ENCODE measurements at regions not wholly inside any gene's neighbourhood (a gene's known extent, or its start where the extent isn't known, plus 50 kb on each side); places are given as distances from the start of the nearest gene placed in this dataset.

DNA sequence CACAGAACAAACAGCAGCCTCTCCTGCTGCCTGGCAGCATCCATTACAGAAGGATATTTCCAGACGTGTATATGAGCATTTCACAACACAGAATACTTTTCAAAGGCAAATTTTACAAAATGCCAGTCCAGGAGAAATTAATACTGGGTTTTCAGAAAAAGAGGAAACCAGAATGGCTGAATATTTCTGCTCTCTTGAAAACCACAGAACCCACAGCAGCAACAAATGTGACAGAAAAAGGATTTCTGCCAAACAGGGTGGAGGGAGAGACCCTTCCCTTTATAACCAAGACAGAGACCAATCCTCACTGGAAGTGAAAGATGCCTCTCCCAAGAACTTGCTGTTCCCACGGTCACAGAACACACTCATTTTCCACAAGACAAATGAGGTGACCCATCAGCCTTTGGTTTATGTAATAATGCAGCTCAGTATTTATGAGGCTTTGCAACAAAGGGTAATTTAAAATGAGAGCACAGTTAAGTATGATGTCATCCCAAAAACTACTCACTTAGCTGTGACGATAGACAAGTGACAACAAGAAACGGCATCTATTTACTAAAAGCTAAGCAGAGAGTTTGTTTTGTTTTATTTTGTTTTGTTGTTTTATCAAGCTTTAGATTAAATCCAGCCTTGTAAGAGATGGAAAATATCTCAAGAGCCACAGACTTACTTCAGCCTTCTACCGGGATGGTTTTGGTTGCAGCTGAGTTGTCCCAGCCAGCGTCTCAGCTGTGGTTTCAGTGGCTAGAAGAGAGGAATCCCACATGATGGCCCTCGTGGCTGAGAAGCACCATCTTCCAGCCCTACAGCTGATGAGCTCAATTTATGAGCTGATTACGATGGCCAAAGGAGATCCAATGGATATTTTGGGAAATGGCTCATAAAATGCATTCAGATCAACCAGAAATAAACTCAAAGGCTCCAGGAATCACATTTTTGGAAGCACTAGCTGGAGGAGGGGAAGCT lies 249.3 kb upstream of the AGAP1 start:
- H3K9me3 ChIP-seq (replicated peaks; ENCODE audit: low read length) = no peaks in the 10 kb centered on the region
- no peak overlapping the region for H3K9ac ChIP-seq (ENCODE audit: low read depth, low read length)
- no peak overlapping the region for H3K4me3 ChIP-seq (ENCODE audit: low read length)
- H3K27me3 ChIP-seq (ENCODE audit: control insufficient read depth, insufficient read depth, low read length) = no peaks in the 10 kb centered on the region
- H3K36me3 ChIP-seq (ENCODE audit: insufficient read depth, low read length) = no peaks in the 10 kb centered on the region
- no peak overlapping the region for H3K4me2 ChIP-seq (ENCODE audit: low read length)
- H3K4me1 ChIP-seq (ENCODE audit: control insufficient read depth, insufficient read depth, low read length) = peaks cover 3% of the 10 kb centered on the region

DNA sequence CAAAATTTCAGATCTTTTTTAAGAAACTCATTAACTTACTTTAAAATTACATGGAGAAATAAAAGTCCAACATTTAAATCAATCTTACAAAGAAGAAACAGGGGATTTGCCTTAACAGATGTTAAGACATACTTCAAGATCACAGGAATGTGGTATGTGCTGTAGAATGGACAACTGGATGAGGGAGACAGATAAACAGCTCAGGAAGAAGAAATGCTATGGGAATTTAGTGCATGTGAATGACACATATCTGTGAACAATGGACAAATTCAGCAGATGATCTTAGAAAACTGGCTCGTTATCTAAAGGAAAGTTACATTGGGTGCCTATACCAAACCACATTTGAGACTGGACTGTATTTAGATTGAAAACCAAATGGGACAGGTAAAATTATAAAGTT lies 246.8 kb upstream of the AGAP1 start:
- H3K4me3 ChIP-seq (ENCODE audit: low read length) = no peak overlapping the region
- no peak overlapping the region for H3K4me2 ChIP-seq (ENCODE audit: low read length)
- H3K27me3 ChIP-seq (ENCODE audit: control insufficient read depth, insufficient read depth, low read length) = no peaks in the 10 kb centered on the region
- H3K36me3 ChIP-seq (ENCODE audit: insufficient read depth, low read length) = no peaks in the 10 kb centered on the region
- no peak overlapping the region for H3K9ac ChIP-seq (ENCODE audit: low read depth, low read length)
- H3K4me1 ChIP-seq (ENCODE audit: control insufficient read depth, insufficient read depth, low read length) = peaks cover 3% of the 10 kb centered on the region
- H3K9me3 ChIP-seq (replicated peaks; ENCODE audit: low read length) = no peaks in the 10 kb centered on the region

DNA sequence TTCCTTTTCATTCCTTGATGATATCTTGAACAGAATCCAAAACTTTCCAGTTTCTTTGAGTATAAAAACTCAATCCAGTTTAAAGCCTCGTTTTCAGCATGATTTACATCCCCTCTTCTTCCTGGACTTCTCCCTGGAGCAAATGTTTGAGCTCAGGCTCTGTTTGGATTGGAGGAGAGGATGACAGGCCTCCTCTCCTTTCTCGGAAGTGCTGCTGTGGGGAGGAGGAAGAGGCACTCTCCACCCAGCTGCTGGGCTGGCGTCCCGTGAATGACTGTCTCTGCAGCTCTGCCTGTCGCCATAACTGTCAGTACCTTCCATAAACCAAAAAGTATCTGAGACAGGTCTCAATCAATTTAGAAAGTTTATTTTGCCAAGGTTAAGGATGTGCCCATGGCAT lies 238.2 kb upstream of the AGAP1 start:
- H3K9ac ChIP-seq (ENCODE audit: low read depth, low read length) = no peak overlapping the region
- H3K27me3 ChIP-seq (ENCODE audit: control insufficient read depth, insufficient read depth, low read length) = no peaks in the 10 kb centered on the region
- H3K4me1 ChIP-seq (ENCODE audit: control insufficient read depth, insufficient read depth, low read length) = no peaks in the 10 kb centered on the region
- H3K36me3 ChIP-seq (ENCODE audit: insufficient read depth, low read length) = no peaks in the 10 kb centered on the region
- no peaks in the 10 kb centered on the region for H3K9me3 ChIP-seq (replicated peaks; ENCODE audit: low read length)
- H3K4me2 ChIP-seq (ENCODE audit: low read length) = no peak overlapping the region
- H3K4me3 ChIP-seq (ENCODE audit: low read length) = no peak overlapping the region

- Histone ChIP-seq H3K4me2 (ENCODE audit: low read length) (no peak overlapping the region), H3K36me3 (ENCODE audit: insufficient read depth, low read length) (no peaks in the 10 kb centered on the region), H3K9me3 (replicated peaks; ENCODE audit: low read length) (no peaks in the 10 kb centered on the region), H3K4me3 (ENCODE audit: low read length) (no peak overlapping the region), H3K9ac (ENCODE audit: low read depth, low read length) (no peak overlapping the region), H3K4me1 (ENCODE audit: control insufficient read depth, insufficient read depth, low read length) (no peaks in the 10 kb centered on the region), H3K27me3 (ENCODE audit: control insufficient read depth, insufficient read depth, low read length) (no peaks in the 10 kb centered on the region)
Measured at GRCh38 chr2:235257590-235257989, 236.3 kb upstream of the AGAP1 start.

- H3K9ac ChIP-seq (ENCODE audit: low read depth, low read length) = no peak overlapping the region
- H3K4me3 ChIP-seq (ENCODE audit: low read length) = no peak overlapping the region
Measured at GRCh38 chr2:235262750-235263149, 231.1 kb upstream of the AGAP1 start.

DNA sequence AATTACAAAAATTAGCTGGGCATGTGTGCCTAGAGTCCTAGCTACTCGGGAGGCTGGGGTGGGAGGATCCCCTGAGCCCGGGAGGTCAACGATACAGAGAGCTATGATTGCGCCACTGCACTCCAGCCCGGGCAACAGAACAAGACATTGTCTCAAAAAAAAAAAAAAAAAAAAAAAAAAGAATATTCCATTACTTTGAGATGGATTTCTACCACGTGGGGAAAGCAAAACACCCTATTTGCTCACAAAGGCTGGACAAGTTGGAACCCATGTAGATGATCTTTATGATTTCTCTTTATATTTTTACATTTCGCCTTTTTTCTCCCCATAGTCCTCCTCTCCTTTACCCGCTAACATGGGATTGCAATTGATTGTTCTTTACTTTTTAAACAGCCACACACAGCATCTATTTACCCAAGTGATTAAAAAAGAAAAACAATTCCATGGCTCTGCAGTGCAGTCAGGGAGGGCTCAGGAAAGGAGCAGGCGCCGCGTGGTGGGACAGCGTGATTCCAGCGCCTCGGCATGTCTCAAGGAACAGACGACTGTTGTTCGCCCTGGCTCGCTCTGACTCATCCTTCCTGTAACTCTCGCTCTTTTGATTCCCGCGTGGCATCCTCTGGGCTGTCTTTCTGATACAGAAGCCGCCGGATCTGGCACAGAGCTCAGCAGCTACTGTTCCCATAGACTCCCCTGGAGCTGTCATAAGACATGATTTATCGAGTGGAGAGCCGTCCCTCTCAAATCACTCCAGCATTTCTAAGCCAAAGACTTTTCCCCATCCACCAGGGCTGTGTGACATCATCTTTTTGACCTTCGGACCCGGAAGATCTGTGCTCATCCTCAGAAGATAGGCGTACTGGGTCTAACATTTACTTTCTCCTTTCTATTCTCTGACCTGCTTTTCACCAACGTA lies 230.4 kb upstream of the AGAP1 start:
- H3K4me1 ChIP-seq (ENCODE audit: control insufficient read depth, insufficient read depth, low read length) = peaks cover 28% of the 10 kb centered on the region
- peak overlapping the region; percentile 50 for H3K4me3 ChIP-seq (ENCODE audit: low read length)
- peak overlapping the region; percentile 53 for H3K9ac ChIP-seq (ENCODE audit: low read depth, low read length)
- H3K27me3 ChIP-seq (ENCODE audit: control insufficient read depth, insufficient read depth, low read length) = no peaks in the 10 kb centered on the region
- H3K9me3 ChIP-seq (replicated peaks; ENCODE audit: low read length) = no peaks in the 10 kb centered on the region
- H3K36me3 ChIP-seq (ENCODE audit: insufficient read depth, low read length) = no peaks in the 10 kb centered on the region
- peak overlapping the region; percentile 65 for H3K4me2 ChIP-seq (ENCODE audit: low read length)

More at GRCh38 chr2:235262750-235263149, 231.1 kb upstream of the AGAP1 start:
- Histone ChIP-seq H3K4me2 (ENCODE audit: low read length) (no peak overlapping the region), H3K36me3 (ENCODE audit: insufficient read depth, low read length) (no peaks in the 10 kb centered on the region), H3K27me3 (ENCODE audit: control insufficient read depth, insufficient read depth, low read length) (no peaks in the 10 kb centered on the region), H3K9me3 (replicated peaks; ENCODE audit: low read length) (no peaks in the 10 kb centered on the region), H3K4me1 (ENCODE audit: control insufficient read depth, insufficient read depth, low read length) (peaks cover 21% of the 10 kb centered on the region)

DNA sequence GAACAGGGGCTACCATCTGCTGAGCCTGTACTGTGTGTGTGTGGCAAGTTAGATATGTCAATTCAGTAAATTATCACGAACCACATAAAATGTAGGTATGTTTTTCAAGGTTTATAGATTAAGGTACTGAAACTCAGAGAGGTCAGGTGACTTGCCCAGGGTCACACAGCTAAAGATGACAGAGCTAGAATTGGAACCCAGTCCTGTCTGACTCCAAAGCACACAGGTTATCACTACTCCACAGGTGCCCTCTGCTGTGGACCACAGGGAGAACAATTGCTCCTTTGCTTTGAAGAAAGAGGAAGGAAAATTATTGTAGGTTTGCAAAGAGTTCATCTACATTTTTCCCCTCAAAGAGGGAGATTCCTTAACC lies 229.7 kb upstream of the AGAP1 start:
- Histone ChIP-seq H3K4me3 (ENCODE audit: low read length) (no peak overlapping the region), H3K9me3 (replicated peaks; ENCODE audit: low read length) (no peaks in the 10 kb centered on the region), H3K9ac (ENCODE audit: low read depth, low read length) (peak overlapping the region; percentile 53), H3K36me3 (ENCODE audit: insufficient read depth, low read length) (no peaks in the 10 kb centered on the region), H3K27me3 (ENCODE audit: control insufficient read depth, insufficient read depth, low read length) (no peaks in the 10 kb centered on the region), H3K4me1 (ENCODE audit: control insufficient read depth, insufficient read depth, low read length) (peaks cover 34% of the 10 kb centered on the region), H3K4me2 (ENCODE audit: low read length) (peak overlapping the region; percentile 65)

DNA sequence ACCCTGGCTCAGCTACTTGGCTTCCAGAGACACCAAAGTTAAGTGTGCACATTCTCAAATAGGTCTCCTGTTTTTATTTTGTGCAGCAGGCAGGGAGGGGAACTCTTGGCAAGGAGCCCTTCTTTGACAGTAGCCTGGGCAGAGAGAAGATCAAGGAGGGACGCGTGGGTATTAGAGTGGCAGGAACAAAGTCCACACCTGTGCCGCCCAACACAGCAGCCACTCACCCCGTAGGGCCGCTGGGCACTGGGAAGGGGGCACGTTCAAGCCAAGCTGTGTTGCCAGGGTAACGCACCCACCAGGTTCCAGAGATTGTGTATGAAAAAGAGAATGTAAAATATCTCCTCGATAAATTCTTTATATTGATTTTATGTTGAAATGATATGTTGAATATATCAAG lies 229.3 kb upstream of the AGAP1 start:
- no peak overlapping the region for H3K4me3 ChIP-seq (ENCODE audit: low read length)
- no peak overlapping the region for H3K9ac ChIP-seq (ENCODE audit: low read depth, low read length)
- H3K4me1 ChIP-seq (ENCODE audit: control insufficient read depth, insufficient read depth, low read length) = peaks cover 37% of the 10 kb centered on the region
- no peaks in the 10 kb centered on the region for H3K36me3 ChIP-seq (ENCODE audit: insufficient read depth, low read length)
- no peaks in the 10 kb centered on the region for H3K27me3 ChIP-seq (ENCODE audit: control insufficient read depth, insufficient read depth, low read length)
- no peaks in the 10 kb centered on the region for H3K9me3 ChIP-seq (replicated peaks; ENCODE audit: low read length)
- H3K4me2 ChIP-seq (ENCODE audit: low read length) = no peak overlapping the region

GRCh38 chr2:235265348-235265965 lies 228.4 kb upstream of the AGAP1 start:
- Histone ChIP-seq H3K27me3 (ENCODE audit: control insufficient read depth, insufficient read depth, low read length) (no peaks in the 10 kb centered on the region), H3K9me3 (replicated peaks; ENCODE audit: low read length) (no peaks in the 10 kb centered on the region), H3K4me3 (ENCODE audit: low read length) (no peak overlapping the region), H3K4me2 (ENCODE audit: low read length) (no peak overlapping the region), H3K36me3 (ENCODE audit: insufficient read depth, low read length) (no peaks in the 10 kb centered on the region), H3K9ac (ENCODE audit: low read depth, low read length) (no peak overlapping the region), H3K4me1 (ENCODE audit: control insufficient read depth, insufficient read depth, low read length) (peaks cover 39% of the 10 kb centered on the region)

DNA sequence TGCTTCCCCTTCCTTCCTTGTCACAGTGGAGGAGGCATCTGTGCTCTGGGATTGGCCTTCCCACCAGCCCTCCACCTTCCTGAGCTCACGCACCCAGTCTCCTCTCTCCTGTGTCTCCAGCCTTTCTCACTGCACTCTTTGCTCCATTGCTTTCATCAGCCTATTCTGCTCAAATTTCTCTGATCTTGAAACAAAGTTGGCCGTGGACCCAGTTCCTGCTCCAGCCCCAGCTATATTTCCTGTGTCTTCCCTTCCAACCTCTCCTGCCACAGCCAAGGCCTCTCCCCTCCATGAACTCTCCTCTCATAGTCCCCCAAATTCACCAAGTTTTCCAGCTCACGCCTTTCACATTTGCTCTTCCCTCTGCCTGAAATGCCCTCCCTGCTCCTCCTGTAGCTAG lies 226.6 kb upstream of the AGAP1 start:
- Histone ChIP-seq H3K4me1 (ENCODE audit: control insufficient read depth, insufficient read depth, low read length) (peaks cover 50% of the 10 kb centered on the region), H3K36me3 (ENCODE audit: insufficient read depth, low read length) (no peaks in the 10 kb centered on the region), H3K27me3 (ENCODE audit: control insufficient read depth, insufficient read depth, low read length) (no peaks in the 10 kb centered on the region), H3K4me2 (ENCODE audit: low read length) (no peak overlapping the region), H3K9me3 (replicated peaks; ENCODE audit: low read length) (no peaks in the 10 kb centered on the region), H3K9ac (ENCODE audit: low read depth, low read length) (no peak overlapping the region), H3K4me3 (ENCODE audit: low read length) (no peak overlapping the region)

DNA sequence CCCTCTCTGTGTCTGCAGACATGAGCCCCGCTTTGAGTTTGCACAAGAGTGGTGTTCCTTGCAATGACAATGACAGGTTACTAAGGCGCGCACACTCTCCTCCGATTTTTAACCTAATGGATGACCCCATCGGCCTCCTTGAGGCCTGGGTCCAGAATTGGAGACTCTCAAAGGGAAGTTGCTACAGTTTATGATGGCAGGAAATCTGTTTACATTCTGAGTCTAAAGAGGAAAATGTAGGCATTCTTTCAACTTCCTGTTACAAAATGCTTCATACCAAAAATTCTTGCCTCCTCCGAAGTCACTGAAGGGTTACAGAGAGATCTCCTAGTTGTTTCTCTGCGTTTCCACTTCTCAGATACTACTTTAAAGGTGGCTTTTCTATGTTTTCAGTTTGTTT lies 225.3 kb upstream of the AGAP1 start:
- peak overlapping the region; percentile 30 for H3K9ac ChIP-seq (ENCODE audit: low read depth, low read length)
- H3K4me2 ChIP-seq (ENCODE audit: low read length) = peak overlapping the region; percentile 38
- H3K36me3 ChIP-seq (ENCODE audit: insufficient read depth, low read length) = no peaks in the 10 kb centered on the region
- no peaks in the 10 kb centered on the region for H3K9me3 ChIP-seq (replicated peaks; ENCODE audit: low read length)
- H3K4me1 ChIP-seq (ENCODE audit: control insufficient read depth, insufficient read depth, low read length) = peaks cover 45% of the 10 kb centered on the region
- no peak overlapping the region for H3K4me3 ChIP-seq (ENCODE audit: low read length)
- no peaks in the 10 kb centered on the region for H3K27me3 ChIP-seq (ENCODE audit: control insufficient read depth, insufficient read depth, low read length)
